Fibroblast of peridontal ligament (primary cell): ENCODE measurements at regions not wholly inside any gene's neighbourhood (a gene's known extent, or its start where the extent isn't known, plus 50 kb on each side); places are given as distances from the start of the nearest gene placed in this dataset.
"Not testable (repeated sequence)": the region's sequence is repeated elsewhere in the genome, so short reads cannot be mapped to it uniquely, and the experiment has no call there.

Source experiments
- DNase-seq: peaks from one replicate; pipeline ENCODE4 v3.0.0-alpha.2; 2010; ENCODE audit errors: extremely low read depth

DNA sequence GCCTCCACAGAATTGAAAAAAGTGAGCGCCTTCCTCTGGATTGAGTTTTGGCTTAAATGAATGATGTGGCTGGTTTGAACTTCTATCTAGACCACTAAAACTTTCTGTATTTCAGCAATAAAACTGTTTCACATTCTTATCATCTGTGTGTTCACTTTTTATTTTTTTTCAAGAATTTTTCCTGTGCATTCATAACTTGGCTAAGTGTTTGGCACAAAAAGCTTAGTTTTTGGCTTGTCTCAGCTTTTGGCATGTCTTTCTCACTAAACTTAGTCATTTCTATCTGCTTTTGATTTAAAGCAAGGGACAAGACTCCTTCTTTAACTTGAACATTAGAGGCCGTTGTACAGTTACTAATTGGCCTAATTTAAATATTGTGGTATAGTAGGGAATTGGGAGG, 1015.1 kb downstream of the EPHA7 start:
- DNase-seq: no peak

DNA sequence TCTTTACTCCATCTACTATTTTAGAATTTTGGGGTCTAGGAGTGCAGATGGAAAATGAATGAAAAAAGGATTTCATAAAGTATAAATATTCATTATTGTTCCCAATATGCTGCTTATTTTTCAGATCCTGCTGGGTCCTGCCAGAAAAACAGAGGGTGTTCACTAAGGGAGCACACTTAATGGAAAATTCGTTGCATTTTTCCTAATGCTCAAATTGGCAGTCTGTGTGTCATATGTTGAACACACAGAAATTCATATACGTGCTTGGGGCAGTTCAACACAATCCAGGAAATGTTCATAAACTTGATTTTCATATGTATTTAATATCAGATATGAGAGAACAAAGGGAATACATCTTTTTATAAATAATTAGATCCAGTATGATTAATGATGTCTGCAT, 1019.4 kb downstream of the EPHA7 start:
- DNase-seq: no peak

DNA sequence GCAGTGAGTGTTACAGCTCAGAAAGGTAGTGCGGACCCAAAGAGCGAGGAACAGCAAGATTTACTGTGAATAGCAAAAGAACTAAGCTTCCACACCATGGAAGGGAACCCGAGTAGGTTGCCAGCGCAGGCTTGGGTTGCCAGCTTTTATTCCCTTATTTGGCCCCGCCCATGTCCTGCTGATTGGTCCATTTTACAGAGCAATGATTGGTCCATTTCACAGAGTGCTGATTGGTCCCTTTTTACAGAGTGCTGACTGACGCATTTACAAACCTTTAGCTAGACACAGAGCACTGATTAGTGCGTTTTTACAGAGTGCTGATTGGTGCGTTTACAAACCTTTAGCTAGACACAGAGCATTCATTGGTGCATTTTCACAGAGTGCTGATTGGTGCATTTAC, 1030.7 kb downstream of the EPHA7 start:
- DNase-seq: not testable (repeated sequence)

DNA sequence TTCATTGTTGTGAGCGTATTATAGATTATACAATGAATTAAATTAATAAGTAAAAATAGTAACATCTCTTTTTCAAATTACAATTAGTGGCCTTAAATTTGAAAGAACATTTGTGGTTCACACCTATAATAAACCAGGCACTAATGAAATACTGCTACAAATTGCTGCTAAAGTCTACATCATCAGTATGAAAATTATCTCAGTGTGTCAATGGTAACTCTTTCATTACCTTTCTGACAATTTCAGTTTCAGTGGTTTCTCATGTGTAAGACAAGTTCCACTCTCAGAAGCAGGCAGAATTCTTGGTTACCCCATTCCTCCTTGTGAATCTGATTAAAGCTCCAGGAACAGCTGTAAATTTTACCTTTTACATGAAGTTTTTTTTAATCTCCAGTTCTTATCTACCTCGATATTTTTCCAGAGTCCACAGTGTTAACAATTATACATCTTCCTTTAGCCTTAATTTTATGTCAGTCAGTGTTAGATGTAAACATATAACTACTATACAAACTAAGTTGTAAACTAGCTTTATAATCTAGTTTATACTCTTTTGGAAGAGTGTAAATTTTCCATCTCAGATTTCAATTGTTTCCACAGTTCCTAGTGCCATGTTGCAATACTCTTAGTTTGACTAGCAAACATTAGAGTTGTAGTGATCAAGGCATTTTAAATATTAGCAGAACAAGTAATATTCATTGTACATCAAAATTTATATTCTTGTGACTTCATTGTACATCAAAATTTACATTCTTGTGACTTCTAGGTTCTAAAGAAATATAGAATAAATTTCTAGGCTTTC, 1038.4 kb downstream of the EPHA7 start:
- no peak for DNase-seq

DNA sequence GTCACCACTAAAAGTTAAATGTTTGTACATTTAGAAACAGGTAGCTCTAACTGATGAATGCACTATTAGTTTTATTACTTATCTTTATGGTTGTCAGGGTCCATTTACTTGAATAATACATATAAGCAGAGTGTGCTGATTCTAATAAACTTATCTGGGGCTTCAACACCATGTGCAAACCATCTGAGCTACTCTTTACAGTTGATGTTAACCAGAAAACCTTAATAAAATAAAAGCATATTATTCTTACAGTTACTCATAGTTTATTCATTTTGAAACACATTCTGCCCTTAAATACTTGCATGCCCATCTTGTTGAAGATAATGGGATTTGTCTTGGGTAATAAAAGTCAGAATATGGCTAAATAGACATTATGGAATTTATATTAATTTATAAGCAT, 1042.2 kb downstream of the EPHA7 start:
- no peak for DNase-seq

DNA sequence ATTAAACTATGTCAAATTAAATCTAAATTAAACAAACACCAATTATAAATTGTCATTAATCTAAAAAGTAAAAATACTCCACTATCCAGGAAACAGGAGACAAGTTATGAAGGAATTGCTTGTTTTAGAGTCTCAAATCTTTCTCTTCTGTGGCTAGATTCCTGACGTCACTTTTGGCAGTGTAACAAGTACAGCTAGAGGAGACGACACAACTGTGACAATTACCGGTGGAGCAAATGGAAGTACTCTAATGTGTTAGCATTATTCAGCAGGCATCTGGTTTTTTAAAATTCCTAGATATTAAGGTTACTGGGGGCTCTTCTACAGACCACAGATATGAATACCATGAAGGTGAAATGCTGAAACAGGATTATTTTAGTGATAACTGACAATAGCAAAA, 1042.7 kb downstream of the EPHA7 start:
- no peak for DNase-seq

DNA sequence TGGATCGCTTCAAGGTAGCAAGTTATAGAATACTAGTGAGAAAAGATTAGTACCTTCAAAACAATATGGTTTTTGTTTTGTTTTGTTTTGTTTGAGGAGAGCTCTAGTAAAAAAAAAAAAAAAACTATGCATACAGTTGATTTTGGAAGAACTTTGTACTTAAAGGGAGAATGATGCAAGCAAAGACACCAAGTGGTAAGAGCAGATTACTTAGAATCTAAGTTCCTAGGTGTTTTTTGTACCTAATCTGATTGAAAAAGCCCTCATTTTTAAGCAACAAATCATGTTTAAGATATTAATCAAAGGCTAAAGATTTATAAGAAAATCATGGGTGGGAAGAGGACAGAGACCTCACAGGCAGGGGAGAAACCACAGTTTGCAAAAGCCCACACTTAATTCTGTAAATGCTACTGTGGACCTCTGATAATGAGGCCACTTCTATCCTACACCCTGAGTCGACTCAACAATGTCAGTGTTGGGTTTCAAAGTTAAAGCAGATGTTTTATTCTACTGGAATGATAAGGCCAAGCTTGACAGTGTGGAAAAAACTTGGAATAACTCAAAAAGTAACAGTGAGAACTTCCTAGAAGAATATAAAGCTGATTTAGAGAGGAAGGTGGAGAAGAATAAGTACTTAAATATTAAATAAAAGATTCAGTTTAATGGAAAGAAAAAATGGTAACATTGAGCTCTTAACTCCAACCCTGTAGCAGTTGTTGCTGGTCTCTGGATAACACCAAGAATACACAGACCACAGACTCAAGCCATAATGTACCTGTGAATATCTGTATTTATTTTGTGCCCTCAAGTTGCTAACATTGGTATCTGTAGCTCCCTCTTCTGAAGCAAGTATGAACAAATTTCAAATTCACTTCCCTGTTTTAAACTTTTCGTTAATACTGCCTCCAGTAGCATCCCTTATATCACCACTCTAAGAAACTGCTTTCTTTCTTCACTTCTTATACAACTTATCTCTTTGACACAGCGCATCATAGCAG, 1047.8 kb downstream of the EPHA7 start:
- DNase-seq: no peak

DNA sequence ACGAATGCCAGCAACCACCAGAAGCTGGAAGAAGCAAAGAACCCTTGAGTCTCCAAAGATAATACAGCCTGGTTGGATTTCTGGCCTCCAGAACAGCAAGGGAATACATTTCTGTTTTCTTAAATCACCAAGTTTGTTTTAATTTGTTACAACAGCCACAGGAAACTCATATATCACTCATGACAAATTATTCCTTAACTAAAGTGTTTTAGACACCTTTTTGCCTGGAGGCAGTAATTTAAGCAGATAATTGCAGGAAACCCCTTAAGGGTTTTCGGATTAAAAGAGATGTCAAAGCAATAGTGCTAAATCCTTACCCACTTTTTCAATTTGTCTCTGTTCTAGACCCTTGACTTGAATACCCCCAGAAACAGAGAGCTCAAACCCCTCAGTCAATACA, 1050.0 kb downstream of the EPHA7 start:
- no peak for DNase-seq

DNA sequence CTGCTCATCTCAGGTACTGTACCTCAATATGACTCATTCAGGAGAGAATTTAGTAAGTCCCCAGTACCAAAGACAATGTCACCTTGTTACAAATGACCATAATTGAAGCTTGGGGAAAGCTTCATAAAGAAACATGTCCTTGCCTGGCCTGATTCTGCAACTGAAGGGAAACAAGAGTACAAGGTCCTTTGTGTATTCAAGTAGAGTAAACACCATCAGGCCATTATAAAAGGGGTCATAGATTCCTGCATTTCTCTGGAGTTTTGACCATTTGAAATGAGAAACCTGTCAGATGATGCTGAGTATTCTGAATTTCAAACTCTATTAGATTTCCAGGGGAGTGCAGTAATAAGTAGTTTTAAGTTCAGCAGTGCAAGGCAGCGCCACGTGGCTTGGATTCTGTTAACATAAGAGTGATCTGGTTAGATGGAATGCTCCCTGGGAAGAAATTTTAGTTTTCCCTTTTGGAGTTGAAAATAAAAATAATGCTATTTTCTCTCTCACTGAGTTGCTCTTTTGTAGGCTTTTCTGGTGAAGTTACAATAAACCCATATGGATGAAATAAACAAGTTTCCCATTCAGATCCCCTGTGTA, 1054.3 kb downstream of the EPHA7 start:
- DNase-seq: no peak

DNA sequence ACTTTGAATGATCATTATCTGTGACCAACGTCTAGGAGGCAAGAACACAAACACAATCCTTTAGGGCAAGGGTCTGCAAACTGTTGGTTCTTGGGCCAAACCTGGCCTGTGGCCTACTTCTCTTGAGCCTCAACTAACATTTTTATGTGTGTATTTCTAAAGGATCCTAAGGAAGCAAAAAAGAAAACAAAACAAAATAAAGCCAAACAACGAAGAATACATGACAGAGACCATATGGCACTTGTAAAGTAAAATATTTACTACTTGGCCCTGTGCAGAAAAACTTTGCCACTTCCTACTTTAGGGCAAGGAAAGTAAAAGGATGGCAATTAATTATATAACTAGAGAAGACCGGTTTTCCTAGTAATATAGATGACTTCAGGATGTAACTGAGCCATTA, 1056.2 kb downstream of the EPHA7 start:
- DNase-seq: no peak

DNA sequence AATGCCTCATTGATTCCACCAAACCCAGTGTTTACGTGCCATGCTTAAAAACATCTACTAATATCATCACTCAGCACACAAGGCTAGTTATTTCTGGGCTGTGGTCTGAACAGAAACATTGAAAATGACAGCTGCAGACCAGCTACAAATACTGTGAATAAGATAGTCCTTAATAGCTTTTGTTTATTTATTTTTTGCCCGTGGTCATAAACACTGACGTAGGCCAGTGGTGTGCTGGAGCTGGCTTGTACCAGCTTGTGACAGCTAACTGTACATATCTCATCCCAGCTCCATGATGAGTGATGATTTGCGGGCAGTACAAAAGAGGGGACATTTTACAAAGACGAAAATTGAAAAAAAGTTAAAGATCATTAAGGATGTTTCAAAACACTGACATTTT, 1057.0 kb downstream of the EPHA7 start:
- no peak for DNase-seq

DNA sequence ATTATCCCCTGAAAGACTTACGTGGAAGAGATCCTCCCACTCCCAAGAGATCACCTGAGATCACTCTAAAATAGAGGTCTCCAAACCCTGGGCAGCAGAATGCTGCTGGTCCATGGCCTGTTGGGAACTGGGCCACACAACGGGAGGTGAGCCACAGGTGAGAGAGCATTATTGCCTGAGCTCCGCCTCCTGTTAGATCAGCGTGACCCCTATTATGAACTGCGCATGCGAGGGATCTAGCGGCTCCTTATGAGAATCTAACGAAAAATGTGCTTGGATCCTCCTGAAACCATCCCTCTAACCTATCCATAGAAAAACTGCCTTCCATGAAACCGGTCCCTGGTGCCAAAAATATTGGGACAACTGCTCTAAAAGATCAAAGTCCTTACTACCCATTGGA, 1057.4 kb downstream of the EPHA7 start:
- DNase-seq: no peak

DNA sequence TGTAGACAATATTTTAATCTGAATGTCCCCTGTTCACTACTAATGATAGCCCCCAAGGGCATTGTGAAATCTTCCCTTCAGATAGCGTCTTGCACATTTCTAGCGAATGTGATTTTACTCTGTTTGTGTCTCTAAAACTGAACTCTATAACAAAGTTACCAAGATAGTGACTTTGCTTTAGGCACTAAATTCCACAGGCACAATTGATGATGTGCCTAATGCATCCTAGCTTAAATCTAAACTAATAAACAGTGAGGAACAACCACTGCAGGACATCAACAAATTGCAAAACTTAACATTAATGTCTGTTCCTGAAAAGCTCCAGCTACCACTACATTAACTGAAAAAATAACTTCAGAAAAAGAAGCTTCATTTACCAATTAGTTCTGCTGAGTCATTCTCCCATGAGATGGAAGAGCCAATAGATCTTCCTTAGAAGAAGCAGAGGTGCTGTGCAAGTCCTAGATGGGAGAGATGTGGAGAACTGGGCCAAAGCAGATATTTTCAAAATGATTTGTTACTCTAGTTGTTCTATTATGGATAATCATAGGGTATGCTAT, 1065.0 kb downstream of the EPHA7 start:
- no peak for DNase-seq

DNA sequence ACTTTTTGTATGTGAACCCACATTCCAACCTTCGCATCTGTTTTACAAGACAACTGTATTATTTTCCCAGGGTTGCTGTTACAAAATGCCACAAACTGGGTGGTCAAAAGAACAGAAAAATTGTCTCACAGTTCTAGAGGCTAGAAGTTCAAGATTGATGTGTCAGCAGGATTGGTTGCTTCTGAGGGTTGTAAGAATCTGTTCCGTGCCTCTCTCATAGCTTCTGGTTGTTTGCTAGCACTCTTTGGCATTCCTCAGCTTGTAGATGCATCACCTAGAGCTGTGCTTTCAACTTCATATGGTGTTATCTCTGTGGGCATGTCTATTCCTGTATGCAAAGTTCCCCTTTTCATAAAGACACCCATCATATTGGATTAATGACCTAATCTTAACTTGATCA, 1067.2 kb downstream of the EPHA7 start:
- DNase-seq: no peak

DNA sequence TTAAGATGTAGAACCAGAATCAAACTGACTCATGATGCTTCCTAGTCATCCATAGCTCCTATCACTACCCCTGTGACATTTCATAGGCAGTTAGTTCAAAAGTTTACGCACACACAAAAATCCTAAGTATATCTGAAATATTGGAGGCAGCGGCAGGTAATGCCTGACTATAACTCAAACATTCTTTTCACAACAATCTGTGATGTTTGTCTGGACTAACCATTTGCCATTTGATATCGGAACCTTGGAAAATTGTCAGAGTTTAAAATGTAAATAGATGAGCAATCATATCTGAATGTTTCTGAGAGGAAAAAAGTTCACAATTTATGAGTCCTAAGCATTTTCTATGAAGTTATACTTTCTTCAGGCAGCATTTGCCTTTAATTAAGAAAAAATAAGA, 1078.2 kb downstream of the EPHA7 start:
- no peak for DNase-seq

DNA sequence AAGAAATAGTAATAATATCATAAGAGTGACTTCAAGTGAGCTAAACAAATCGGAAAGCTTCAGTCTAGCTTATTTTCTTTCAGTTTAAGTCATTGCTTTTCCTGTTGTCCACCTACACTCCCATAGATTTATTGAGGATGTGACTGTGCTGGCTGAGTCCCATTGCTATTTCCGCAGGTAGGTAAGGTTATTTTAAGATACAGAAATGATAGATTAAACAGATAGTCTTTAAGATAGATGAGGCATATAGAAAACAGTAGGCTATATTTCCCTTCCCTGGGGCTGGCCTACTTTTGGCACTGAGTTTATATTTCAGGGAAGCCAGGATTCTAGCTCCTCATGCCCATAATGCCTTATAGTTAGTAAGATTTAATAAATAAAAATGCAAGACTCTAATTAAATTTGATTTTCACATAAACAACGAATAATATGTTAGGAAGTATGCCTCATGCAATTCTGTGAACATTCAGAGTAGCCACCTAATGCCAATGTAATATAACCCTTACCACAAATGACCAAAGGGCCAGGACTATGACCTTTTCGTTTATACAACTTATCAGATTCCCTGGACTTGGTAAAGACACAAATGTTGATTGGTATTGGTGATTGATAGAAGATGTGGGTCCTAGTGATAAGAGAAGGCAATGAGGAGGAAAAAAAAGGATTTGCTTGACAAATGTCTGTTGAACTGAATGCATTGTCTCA, 1079.3 kb downstream of the EPHA7 start:
- no peak for DNase-seq

DNA sequence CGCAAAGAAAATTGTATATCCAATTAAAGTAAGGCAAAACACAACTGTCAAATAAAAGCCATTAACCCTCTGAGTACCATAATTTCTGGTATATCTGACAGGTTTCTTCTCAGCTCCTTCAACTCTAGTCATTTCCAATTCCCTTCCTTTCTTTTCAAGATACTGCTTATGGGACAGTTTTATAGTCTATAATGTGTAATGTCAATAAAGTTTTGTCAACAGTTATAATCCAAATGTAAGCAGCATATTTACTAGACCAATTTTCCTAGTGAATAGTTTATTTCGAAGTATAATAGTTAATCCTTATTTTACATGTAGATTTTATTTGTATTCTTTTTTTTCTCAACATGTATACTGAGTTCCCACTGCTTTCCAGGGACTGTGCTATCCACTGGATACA, 1081.8 kb downstream of the EPHA7 start:
- no peak for DNase-seq

DNA sequence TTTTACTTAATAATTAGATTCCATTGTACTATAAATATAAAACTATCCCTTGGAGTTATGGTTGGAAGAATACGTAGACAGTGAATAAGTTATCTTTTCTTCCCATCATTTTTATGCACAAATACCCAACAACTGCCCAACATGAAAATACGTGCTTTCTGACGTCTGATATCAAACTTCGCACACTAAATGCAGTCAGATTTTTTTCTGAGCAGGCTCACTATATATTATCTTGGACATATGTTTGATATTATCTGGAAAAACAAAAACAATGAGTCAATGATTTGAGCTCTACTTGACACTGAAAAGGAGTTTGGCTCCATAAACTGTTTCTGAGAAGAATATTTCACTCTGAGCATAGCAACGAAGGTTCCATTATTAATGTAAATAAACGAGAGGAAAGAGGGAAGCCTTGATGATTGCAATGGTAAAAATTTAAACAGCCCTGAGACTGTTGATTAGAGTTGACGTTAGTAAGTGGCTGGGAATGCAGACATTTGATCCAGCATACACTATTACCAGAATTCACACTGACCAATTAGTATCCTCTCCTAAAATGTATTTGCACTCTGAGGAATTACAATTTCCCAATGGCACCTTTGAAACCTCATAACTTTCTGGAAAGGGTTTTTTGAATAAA, 1090.0 kb downstream of the EPHA7 start:
- no peak for DNase-seq

DNA sequence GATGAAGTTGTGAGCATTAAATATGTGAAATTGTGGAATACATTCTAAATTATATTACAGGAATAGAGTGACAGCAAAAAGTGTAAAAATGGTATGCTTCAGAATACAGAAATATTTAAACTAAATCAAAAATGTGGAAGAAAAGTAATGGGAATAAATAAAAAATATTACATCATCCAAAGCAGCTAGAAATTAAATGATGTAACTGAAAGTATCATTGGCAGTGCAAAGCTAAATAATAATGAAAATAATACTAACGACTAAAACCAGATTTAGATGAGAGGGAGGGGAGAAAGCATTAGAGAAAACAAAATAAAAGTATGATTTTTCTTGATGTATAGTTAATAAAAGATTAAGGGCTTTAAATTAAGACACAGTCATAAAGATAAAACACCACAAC, 1104.0 kb downstream of the EPHA7 start:
- DNase-seq: no peak

DNA sequence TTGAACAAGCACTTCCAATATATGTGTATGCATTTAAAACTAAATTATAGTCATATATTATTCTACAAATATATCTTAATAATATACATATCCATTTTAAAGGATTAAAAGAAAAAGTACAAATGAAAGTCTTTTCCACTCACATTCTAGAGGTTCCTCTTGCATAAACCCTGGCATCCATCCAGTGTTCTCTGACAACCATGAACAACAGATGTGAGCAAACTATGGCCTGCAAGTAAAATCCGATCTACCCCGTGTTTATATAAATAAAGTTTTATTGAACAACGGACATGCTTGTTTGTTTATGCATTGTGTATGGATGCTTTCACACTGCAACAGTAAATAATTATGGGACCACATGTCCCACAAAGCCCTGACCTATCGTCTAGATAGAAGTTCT, 1122.3 kb downstream of the EPHA7 start:
- no peak for DNase-seq

DNA sequence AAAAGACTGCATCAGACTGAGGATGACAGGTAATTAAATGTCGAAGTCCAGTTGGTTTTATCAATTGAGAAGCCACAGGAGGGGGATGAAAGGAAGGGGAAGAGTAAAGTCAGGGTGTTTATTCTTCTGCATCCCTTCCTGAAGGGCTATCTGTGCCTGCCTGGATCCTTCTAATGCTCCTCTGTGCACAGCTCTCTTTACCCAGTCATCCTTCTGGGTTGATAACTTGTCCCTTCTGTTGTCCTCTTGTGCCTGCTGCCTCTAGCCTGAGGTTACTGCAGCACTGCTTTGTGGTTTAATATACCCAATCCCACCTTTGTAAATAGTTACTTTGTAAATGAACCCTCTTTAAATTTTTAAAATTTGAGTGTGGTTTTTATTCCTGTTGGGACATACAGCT, 1127.3 kb downstream of the EPHA7 start:
- DNase-seq: no peak
